ENCODE measurements at regions not wholly inside any gene's neighbourhood (a gene's known extent, or its start where the extent isn't known, plus 50 kb on each side); places are given as distances from the start of the nearest gene placed in this dataset.

DNA sequence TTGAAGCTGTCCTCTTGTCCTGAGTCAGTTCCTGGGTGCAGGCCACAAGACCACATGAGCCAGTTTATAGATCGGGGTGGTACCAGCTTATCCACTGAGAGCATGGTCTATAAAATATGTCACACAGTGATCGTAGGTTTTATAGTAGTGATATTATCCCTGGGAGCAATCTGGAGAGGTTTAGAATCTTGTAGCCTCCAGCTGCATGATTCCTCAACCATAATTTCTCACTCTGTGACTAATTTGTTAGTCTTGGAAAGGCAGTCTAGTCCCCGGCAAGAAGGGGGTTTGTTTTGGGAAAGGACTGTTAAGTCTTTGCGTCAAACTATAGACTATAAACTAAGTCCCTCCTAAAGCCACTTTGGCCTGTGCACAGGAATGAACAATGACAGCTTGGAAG, 693.0 kb upstream of the CADM2 start:
- TF ChIP-seq POLR2A (IDR thresholded peaks at IDR 0.05; ENCODE audit: borderline replicate concordance, extremely low read depth, insufficient read depth, insufficient read length): no peak
- TF ChIP-seq, protein P1, sequence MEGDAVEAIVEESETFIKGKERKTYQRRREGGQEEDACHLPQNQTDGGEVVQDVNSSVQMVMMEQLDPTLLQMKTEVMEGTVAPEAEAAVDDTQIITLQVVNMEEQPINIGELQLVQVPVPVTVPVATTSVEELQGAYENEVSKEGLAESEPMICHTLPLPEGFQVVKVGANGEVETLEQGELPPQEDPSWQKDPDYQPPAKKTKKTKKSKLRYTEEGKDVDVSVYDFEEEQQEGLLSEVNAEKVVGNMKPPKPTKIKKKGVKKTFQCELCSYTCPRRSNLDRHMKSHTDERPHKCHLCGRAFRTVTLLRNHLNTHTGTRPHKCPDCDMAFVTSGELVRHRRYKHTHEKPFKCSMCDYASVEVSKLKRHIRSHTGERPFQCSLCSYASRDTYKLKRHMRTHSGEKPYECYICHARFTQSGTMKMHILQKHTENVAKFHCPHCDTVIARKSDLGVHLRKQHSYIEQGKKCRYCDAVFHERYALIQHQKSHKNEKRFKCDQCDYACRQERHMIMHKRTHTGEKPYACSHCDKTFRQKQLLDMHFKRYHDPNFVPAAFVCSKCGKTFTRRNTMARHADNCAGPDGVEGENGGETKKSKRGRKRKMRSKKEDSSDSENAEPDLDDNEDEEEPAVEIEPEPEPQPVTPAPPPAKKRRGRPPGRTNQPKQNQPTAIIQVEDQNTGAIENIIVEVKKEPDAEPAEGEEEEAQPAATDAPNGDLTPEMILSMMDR (IDR thresholded peaks at IDR 0.05 in 2 of 3, conservative IDR thresholded peaks at IDR 0.05 in 1 of 3; ENCODE audit: borderline replicate concordance in 1 of 3, insufficient read depth in 1 of 3, low read depth in 2 of 3, low read length in 2 of 3): no peak
- TF ChIP-seq YY1 (IDR thresholded peaks at IDR 0.05; ENCODE audit: extremely low read depth, insufficient replicate concordance, low read depth, low read length): no peak
- no peak for TF ChIP-seq FOSL1 (IDR thresholded peaks at IDR 0.05; ENCODE audit: low read depth)
- TF ChIP-seq, protein P2, sequence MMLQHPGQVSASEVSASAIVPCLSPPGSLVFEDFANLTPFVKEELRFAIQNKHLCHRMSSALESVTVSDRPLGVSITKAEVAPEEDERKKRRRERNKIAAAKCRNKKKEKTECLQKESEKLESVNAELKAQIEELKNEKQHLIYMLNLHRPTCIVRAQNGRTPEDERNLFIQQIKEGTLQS (IDR thresholded peaks at IDR 0.05): no peak
- no peak for TF ChIP-seq SRF (IDR thresholded peaks at IDR 0.05; ENCODE audit: low read depth)
- TF ChIP-seq, protein P3, sequence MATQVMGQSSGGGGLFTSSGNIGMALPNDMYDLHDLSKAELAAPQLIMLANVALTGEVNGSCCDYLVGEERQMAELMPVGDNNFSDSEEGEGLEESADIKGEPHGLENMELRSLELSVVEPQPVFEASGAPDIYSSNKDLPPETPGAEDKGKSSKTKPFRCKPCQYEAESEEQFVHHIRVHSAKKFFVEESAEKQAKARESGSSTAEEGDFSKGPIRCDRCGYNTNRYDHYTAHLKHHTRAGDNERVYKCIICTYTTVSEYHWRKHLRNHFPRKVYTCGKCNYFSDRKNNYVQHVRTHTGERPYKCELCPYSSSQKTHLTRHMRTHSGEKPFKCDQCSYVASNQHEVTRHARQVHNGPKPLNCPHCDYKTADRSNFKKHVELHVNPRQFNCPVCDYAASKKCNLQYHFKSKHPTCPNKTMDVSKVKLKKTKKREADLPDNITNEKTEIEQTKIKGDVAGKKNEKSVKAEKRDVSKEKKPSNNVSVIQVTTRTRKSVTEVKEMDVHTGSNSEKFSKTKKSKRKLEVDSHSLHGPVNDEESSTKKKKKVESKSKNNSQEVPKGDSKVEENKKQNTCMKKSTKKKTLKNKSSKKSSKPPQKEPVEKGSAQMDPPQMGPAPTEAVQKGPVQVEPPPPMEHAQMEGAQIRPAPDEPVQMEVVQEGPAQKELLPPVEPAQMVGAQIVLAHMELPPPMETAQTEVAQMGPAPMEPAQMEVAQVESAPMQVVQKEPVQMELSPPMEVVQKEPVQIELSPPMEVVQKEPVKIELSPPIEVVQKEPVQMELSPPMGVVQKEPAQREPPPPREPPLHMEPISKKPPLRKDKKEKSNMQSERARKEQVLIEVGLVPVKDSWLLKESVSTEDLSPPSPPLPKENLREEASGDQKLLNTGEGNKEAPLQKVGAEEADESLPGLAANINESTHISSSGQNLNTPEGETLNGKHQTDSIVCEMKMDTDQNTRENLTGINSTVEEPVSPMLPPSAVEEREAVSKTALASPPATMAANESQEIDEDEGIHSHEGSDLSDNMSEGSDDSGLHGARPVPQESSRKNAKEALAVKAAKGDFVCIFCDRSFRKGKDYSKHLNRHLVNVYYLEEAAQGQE (IDR thresholded peaks at IDR 0.05; ENCODE audit: low read depth): no peak
- no peak for TF ChIP-seq EZH2 (IDR thresholded peaks at IDR 0.05)
- no peak for TF ChIP-seq RAD21 (IDR thresholded peaks at IDR 0.05; ENCODE audit: low read depth)
- no peak for TF ChIP-seq POLR2AphosphoS5 (IDR thresholded peaks at IDR 0.05; ENCODE audit: low read depth, low read length)
- TF ChIP-seq, protein P4, sequence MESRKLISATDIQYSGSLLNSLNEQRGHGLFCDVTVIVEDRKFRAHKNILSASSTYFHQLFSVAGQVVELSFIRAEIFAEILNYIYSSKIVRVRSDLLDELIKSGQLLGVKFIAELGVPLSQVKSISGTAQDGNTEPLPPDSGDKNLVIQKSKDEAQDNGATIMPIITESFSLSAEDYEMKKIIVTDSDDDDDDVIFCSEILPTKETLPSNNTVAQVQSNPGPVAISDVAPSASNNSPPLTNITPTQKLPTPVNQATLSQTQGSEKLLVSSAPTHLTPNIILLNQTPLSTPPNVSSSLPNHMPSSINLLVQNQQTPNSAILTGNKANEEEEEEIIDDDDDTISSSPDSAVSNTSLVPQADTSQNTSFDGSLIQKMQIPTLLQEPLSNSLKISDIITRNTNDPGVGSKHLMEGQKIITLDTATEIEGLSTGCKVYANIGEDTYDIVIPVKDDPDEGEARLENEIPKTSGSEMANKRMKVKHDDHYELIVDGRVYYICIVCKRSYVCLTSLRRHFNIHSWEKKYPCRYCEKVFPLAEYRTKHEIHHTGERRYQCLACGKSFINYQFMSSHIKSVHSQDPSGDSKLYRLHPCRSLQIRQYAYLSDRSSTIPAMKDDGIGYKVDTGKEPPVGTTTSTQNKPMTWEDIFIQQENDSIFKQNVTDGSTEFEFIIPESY (IDR thresholded peaks at IDR 0.05; ENCODE audit: extremely low read depth, insufficient replicate concordance, low read length): no peak
